OCI-LY1 (cell line): ENCODE measurements at regions not wholly inside any gene's neighbourhood (a gene's known extent, or its start where the extent isn't known, plus 50 kb on each side); places are given as distances from the start of the nearest gene placed in this dataset.

ENCODE experiments used
- H2AFZ ChIP-seq: fragments of 200-600 bp; sonication (generic), shearing (Covaris generic); 2 replicates; pipeline ENCODE4 v1.6.0; 2014; ENCODE audit warnings: antibody characterized with exemption, mild to moderate bottlenecking, low read length
- H3F3A ChIP-seq: fragments of 200-600 bp; sonication (generic), shearing (Covaris generic); 2 replicates; pipeline ENCODE4 v1.6.0; 2014; ENCODE audit warnings: mild to moderate bottlenecking, antibody characterized with exemption, low read length, moderate library complexity; ENCODE audit not compliant: insufficient read depth
- H3K27ac ChIP-seq: fragments of 200-600 bp; sonication (generic); 2 replicates; pipeline ENCODE4 v1.5.1; 2014; ENCODE audit warnings: low read length, mixed run types, mild to moderate bottlenecking, low read depth; ENCODE audit not compliant: poor library complexity, severe bottlenecking
- H3K27me3 ChIP-seq: fragments of 200-600 bp; sonication (generic); 2 replicates; pipeline ENCODE4 v1.6.0; 2014; ENCODE audit warnings: antibody characterized with exemption, mild to moderate bottlenecking, low read length, moderate library complexity; ENCODE audit not compliant: insufficient read depth
- H3K36me3 ChIP-seq: fragments of 200-600 bp; sonication (generic); 2 replicates; pipeline ENCODE4 v1.6.1; 2014; ENCODE audit warnings: mild to moderate bottlenecking, antibody characterized with exemption, low read length, moderate library complexity, mixed read lengths; ENCODE audit not compliant: insufficient read depth
- H3K4me1 ChIP-seq: fragments of 200-600 bp; sonication (generic); 2 replicates; pipeline ENCODE4 v1.5.1; 2014; ENCODE audit warnings: mild to moderate bottlenecking, low read length, moderate library complexity; ENCODE audit not compliant: insufficient read depth, severe bottlenecking
- H3K4me2 ChIP-seq: fragments of 200-600 bp; sonication (generic), shearing (Covaris generic); 2 replicates; pipeline ENCODE4 v1.6.1; 2014; ENCODE audit warnings: low read length
- H3K4me3 ChIP-seq: fragments of 200-600 bp; sonication (generic); 2 replicates; pipeline ENCODE4 v1.5.1; 2014; ENCODE audit warnings: low read length, low read depth, mild to moderate bottlenecking, mixed read lengths; ENCODE audit not compliant: poor library complexity, severe bottlenecking
- H3K79me2 ChIP-seq: fragments of 200-600 bp; shearing (Covaris generic); 2 replicates; pipeline ENCODE4 v1.6.1; 2016; ENCODE audit warnings: mixed run types, low read length, mixed read lengths; ENCODE audit not compliant: insufficient read depth
- H3K9ac ChIP-seq: fragments of 200-600 bp; sonication (generic), shearing (Covaris generic); 2 replicates; pipeline ENCODE4 v1.6.1; 2014; ENCODE audit warnings: mild to moderate bottlenecking, low read length, mixed read lengths
- H3K9me2 ChIP-seq: fragments of 200-600 bp; sonication (generic), shearing (Covaris generic); 2 replicates; pipeline ENCODE4 v1.6.1; 2014; ENCODE audit warnings: low read depth, mild to moderate bottlenecking, low read length, mixed read lengths
- H3K9me3 ChIP-seq: fragments of 200-600 bp; shearing (Covaris generic); 2 replicates; pipeline ENCODE4 v1.6.1; 2014; ENCODE audit warnings: low read length, mixed read lengths
- H4K20me1 ChIP-seq: fragments of 200-600 bp; sonication (generic), shearing (Covaris generic); 2 replicates; pipeline ENCODE4 v1.6.0; 2016; ENCODE audit warnings: mild to moderate bottlenecking, low read length; ENCODE audit not compliant: insufficient read depth
- CTCF ChIP-seq: fragments of 200-600 bp; sonication (generic), shearing (Covaris generic); IDR thresholded peaks from 2 replicates; pipeline ENCODE4 v1.5.1; 2017; ENCODE audit warnings: mild to moderate bottlenecking, antibody characterized with exemption, low read length, moderate library complexity, mixed read lengths
- EZH2 ChIP-seq: fragments of 200-600 bp; sonication (generic), shearing (Covaris generic); IDR thresholded peaks from 2 replicates; pipeline ENCODE4 v1.8.0; 2017; ENCODE audit warnings: borderline replicate concordance, mixed run types, mild to moderate bottlenecking, antibody characterized with exemption, low read length, moderate library complexity, mixed read lengths

- Histone ChIP-seq H3K79me2 (no peaks in the 10 kb centered on the region), H2AFZ (no peak overlapping the region), H3K4me3 (no peak overlapping the region), H3K27me3 (no peaks in the 10 kb centered on the region), H3K4me2 (no peak overlapping the region), H3K4me1 (peaks cover 9% of the 10 kb centered on the region), H3K9ac (no peak overlapping the region), H4K20me1 (no peaks in the 10 kb centered on the region), H3K27ac (no peak overlapping the region), H3F3A (no peaks in the 10 kb centered on the region), H3K9me3 (no peaks in the 10 kb centered on the region), H3K9me2 (no peaks in the 10 kb centered on the region), H3K36me3 (no peaks in the 10 kb centered on the region)
- TF ChIP-seq CTCF (no peak), EZH2 (no peak)
Measured at GRCh38 chr11:113615098-113615497, 91.0 kb downstream of the TMPRSS5 start.

- Histone ChIP-seq H3K4me3 (no peak overlapping the region), H3K4me2 (0 out of 2 replicates have a peak overlapping the region, but pooled peaks have one; percentile 16), H3K27me3 (no peaks in the 10 kb centered on the region), H3K9ac (no peak overlapping the region), H3K27ac (no peak overlapping the region), H3F3A (no peaks in the 10 kb centered on the region), H3K4me1 (peaks cover 9% of the 10 kb centered on the region), H3K9me2 (no peaks in the 10 kb centered on the region), H4K20me1 (no peaks in the 10 kb centered on the region), H2AFZ (no peak overlapping the region), H3K79me2 (no peaks in the 10 kb centered on the region), H3K9me3 (no peaks in the 10 kb centered on the region), H3K36me3 (no peaks in the 10 kb centered on the region)
- TF ChIP-seq EZH2: no peak
- no peak for TF ChIP-seq CTCF
Measured at GRCh38 chr11:113614097-113614496, 92.0 kb downstream of the TMPRSS5 start.

GRCh38 chr11:113613619-113614018, 92.5 kb downstream of the TMPRSS5 start:
- Histone ChIP-seq H3F3A (no peaks in the 10 kb centered on the region), H3K27ac (no peak overlapping the region), H3K9me2 (no peaks in the 10 kb centered on the region), H3K4me2 (0 out of 2 replicates have a peak overlapping the region, but pooled peaks have one; percentile 16), H3K4me3 (no peak overlapping the region), H3K27me3 (no peaks in the 10 kb centered on the region), H3K9ac (no peak overlapping the region), H3K9me3 (no peaks in the 10 kb centered on the region), H4K20me1 (no peaks in the 10 kb centered on the region), H2AFZ (no peak overlapping the region), H3K4me1 (peaks cover 9% of the 10 kb centered on the region), H3K79me2 (no peaks in the 10 kb centered on the region), H3K36me3 (no peaks in the 10 kb centered on the region)
- no peak for TF ChIP-seq EZH2
- TF ChIP-seq CTCF: no peak
